ENCODE measurements at regions not wholly inside any gene's neighbourhood (a gene's known extent, or its start where the extent isn't known, plus 50 kb on each side); places are given as distances from the start of the nearest gene placed in this dataset.

GRCh38 chr5:162227075-162227474, 159.5 kb downstream of the GABRG2 start:
- H3F3A ChIP-seq (replicated peaks; ENCODE audit: insufficient read depth): no peaks in the 10 kb centered on the region
- H2AFZ ChIP-seq (ENCODE audit: low read depth): no peak overlapping the region
- no peak for DNase-seq
- no peaks in the 10 kb centered on the region for H3K27me3 ChIP-seq (ENCODE audit: insufficient read depth)
- CTCF ChIA-PET: interaction anchor here (1.1 to 1.6 kb wide), 2 partner anchors 17 to 1120 kb away, joined by 3 read pairs; no protein-coding TSS in a partner anchor
- WGBS (ENCODE audit: low lambda C conversion rate): 0% methylated on average over 2 of the region's 2 CpGs
- H3K4me2 ChIP-seq: no peak overlapping the region
- H3K9ac ChIP-seq: no peak overlapping the region
- no peak for TF ChIP-seq EZH2phosphoT487 (IDR thresholded peaks at IDR 0.05; ENCODE audit: borderline replicate concordance, low read depth)
- TF ChIP-seq NFIC (IDR thresholded peaks at IDR 0.05; ENCODE audit: borderline replicate concordance): no peak
- peak; percentile 23; the same call in 1 of the 2 replicates for TF ChIP-seq CTCF (IDR thresholded peaks at IDR 0.05)
- TF ChIP-seq RAD21 (IDR thresholded peaks at IDR 0.05; ENCODE audit: low read length): peak; percentile 34
- POLR2A ChIA-PET: no interaction called here
- H3K9me3 ChIP-seq: 0 out of 2 replicates have a peak, but pooled peaks cover 2% of the 10 kb centered on the region
- H3K27ac ChIP-seq (ENCODE audit: low read depth in 2 of 2, low read length in 1 of 2): no peak overlapping the region
- no peaks in the 10 kb centered on the region for H4K20me1 ChIP-seq (ENCODE audit: insufficient read depth)
- H3K4me3 ChIP-seq (ENCODE audit: low read depth in 2 of 2, low read length in 1 of 2): no peak overlapping the region; a peak in 1 of 4 replicates
- H3K36me3 ChIP-seq (replicated peaks in 1 of 2; ENCODE audit: control insufficient read depth in 1 of 2, insufficient read depth in 2 of 2, low read length in 1 of 2): no peaks in the 10 kb centered on the region
- H3K4me1 ChIP-seq (ENCODE audit: control insufficient read depth in 1 of 2, insufficient read depth in 2 of 2, low read depth in 1 of 2, low read length in 1 of 2): no peaks in the 10 kb centered on the region
- H3K9me2 ChIP-seq: no peaks in the 10 kb centered on the region
- H3K79me2 ChIP-seq (ENCODE audit: insufficient read depth): no peaks in the 10 kb centered on the region

GRCh38 chr5:162230348-162230747, 162.8 kb downstream of the GABRG2 start:
- no peaks in the 10 kb centered on the region for H3F3A ChIP-seq (replicated peaks; ENCODE audit: insufficient read depth)
- no peak overlapping the region for H3K27ac ChIP-seq (ENCODE audit: low read depth in 2 of 2, low read length in 1 of 2)
- CTCF ChIA-PET: no interaction called here
- no peaks in the 10 kb centered on the region for H3K9me3 ChIP-seq
- 13% methylated on average over 3 of the region's 3 CpGs for WGBS (ENCODE audit: low lambda C conversion rate)
- no peak overlapping the region for H3K4me3 ChIP-seq (ENCODE audit: low read depth in 2 of 2, low read length in 1 of 2)
- no peaks in the 10 kb centered on the region for H3K4me1 ChIP-seq (ENCODE audit: control insufficient read depth in 1 of 2, insufficient read depth in 2 of 2, low read depth in 1 of 2, low read length in 1 of 2)
- no peaks in the 10 kb centered on the region for H4K20me1 ChIP-seq (ENCODE audit: insufficient read depth)
- no peak overlapping the region for H2AFZ ChIP-seq (ENCODE audit: low read depth)
- no peak overlapping the region for H3K9ac ChIP-seq
- H3K36me3 ChIP-seq (replicated peaks in 1 of 2; ENCODE audit: control insufficient read depth in 1 of 2, insufficient read depth in 2 of 2, low read length in 1 of 2): no peaks in the 10 kb centered on the region
- no peak for DNase-seq
- H3K9me2 ChIP-seq: no peaks in the 10 kb centered on the region
- POLR2A ChIA-PET: no interaction called here
- no peaks in the 10 kb centered on the region for H3K27me3 ChIP-seq (ENCODE audit: insufficient read depth)
- no peak for TF ChIP-seq POLR2AphosphoS5 (IDR thresholded peaks at IDR 0.05; ENCODE audit: low read depth, low read length)
- TF ChIP-seq MXI1 (IDR thresholded peaks at IDR 0.05; ENCODE audit: low read depth, low read length): no peak
- H3K79me2 ChIP-seq (ENCODE audit: insufficient read depth): no peaks in the 10 kb centered on the region
- H3K4me2 ChIP-seq: no peak overlapping the region

- Histone ChIP-seq H3K9ac (no peak overlapping the region), H3K79me2 (ENCODE audit: insufficient read depth) (no peaks in the 10 kb centered on the region), H3F3A (replicated peaks; ENCODE audit: insufficient read depth) (no peaks in the 10 kb centered on the region), H3K4me2 (no peak overlapping the region), H4K20me1 (ENCODE audit: insufficient read depth) (no peaks in the 10 kb centered on the region), H3K36me3 (replicated peaks in 1 of 2; ENCODE audit: control insufficient read depth in 1 of 2, insufficient read depth in 2 of 2, low read length in 1 of 2) (no peaks in the 10 kb centered on the region), H3K27ac (ENCODE audit: low read depth in 2 of 2, low read length in 1 of 2) (no peak overlapping the region), H3K4me3 (ENCODE audit: low read depth in 2 of 2, low read length in 1 of 2) (no peak overlapping the region), H3K27me3 (ENCODE audit: insufficient read depth) (no peaks in the 10 kb centered on the region), H2AFZ (ENCODE audit: low read depth) (no peak overlapping the region), H3K9me3 (no peaks in the 10 kb centered on the region), H3K4me1 (ENCODE audit: control insufficient read depth in 1 of 2, insufficient read depth in 2 of 2, low read depth in 1 of 2, low read length in 1 of 2) (no peaks in the 10 kb centered on the region), H3K9me2 (no peaks in the 10 kb centered on the region)
- TF ChIP-seq, protein P1, sequence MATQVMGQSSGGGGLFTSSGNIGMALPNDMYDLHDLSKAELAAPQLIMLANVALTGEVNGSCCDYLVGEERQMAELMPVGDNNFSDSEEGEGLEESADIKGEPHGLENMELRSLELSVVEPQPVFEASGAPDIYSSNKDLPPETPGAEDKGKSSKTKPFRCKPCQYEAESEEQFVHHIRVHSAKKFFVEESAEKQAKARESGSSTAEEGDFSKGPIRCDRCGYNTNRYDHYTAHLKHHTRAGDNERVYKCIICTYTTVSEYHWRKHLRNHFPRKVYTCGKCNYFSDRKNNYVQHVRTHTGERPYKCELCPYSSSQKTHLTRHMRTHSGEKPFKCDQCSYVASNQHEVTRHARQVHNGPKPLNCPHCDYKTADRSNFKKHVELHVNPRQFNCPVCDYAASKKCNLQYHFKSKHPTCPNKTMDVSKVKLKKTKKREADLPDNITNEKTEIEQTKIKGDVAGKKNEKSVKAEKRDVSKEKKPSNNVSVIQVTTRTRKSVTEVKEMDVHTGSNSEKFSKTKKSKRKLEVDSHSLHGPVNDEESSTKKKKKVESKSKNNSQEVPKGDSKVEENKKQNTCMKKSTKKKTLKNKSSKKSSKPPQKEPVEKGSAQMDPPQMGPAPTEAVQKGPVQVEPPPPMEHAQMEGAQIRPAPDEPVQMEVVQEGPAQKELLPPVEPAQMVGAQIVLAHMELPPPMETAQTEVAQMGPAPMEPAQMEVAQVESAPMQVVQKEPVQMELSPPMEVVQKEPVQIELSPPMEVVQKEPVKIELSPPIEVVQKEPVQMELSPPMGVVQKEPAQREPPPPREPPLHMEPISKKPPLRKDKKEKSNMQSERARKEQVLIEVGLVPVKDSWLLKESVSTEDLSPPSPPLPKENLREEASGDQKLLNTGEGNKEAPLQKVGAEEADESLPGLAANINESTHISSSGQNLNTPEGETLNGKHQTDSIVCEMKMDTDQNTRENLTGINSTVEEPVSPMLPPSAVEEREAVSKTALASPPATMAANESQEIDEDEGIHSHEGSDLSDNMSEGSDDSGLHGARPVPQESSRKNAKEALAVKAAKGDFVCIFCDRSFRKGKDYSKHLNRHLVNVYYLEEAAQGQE (IDR thresholded peaks at IDR 0.05; ENCODE audit: low read depth, low read length): no peak
- TF ChIP-seq GABPA (IDR thresholded peaks at IDR 0.05; ENCODE audit: low read depth) (no peak), YY1 (IDR thresholded peaks at IDR 0.05; ENCODE audit: low read depth) (no peak), JUND (IDR thresholded peaks at IDR 0.05) (no peak), ZBTB33 (IDR thresholded peaks at IDR 0.05; ENCODE audit: borderline replicate concordance, low read depth) (no peak), FOXJ3 (CRISPR knock-in tag; IDR thresholded peaks at IDR 0.05) (no peak), SMC3 (IDR thresholded peaks at IDR 0.05; ENCODE audit: low read depth, low read length) (no peak), POLR2AphosphoS5 (IDR thresholded peaks at IDR 0.05; ENCODE audit: low read depth, low read length) (no peak), NRF1 (IDR thresholded peaks at IDR 0.05; ENCODE audit: low read depth, low read length) (no peak), EZH2phosphoT487 (IDR thresholded peaks at IDR 0.05; ENCODE audit: borderline replicate concordance, low read depth) (no peak)
- TF ChIP-seq, protein P2, sequence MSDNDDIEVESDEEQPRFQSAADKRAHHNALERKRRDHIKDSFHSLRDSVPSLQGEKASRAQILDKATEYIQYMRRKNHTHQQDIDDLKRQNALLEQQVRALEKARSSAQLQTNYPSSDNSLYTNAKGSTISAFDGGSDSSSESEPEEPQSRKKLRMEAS (IDR thresholded peaks at IDR 0.05; ENCODE audit: low read depth): no peak
- CTCF ChIA-PET: no interaction called here
- POLR2A ChIA-PET: no interaction called here
- 0% methylated on average over 1 of the region's 1 CpG for WGBS (ENCODE audit: low lambda C conversion rate)
- DNase-seq: no peak
Observed at GRCh38 chr5:162231522-162231921, 163.9 kb downstream of the GABRG2 start.

Data from SK-N-SH (cell line).